GM21619 (cell line): ENCODE measurements at regions not wholly inside any gene's neighbourhood (a gene's known extent, or its start where the extent isn't known, plus 50 kb on each side); places are given as distances from the start of the nearest gene placed in this dataset.
"Not testable (repeated sequence)": the region's sequence is repeated elsewhere in the genome, so short reads cannot be mapped to it uniquely, and the experiment has no call there.

Source experiments
- ATAC-seq: cut with Tn5 transposase; IDR thresholded peaks from one replicate; pipeline ENCODE4 v1.9.1; 2021; ENCODE audit not compliant: unreplicated experiment

- ATAC-seq = not testable (repeated sequence)
These were observed 572.8 kb upstream of the AGA start for GRCh38 chr4:178015046-178015445.

- ATAC-seq = no peak
These were observed 584.8 kb upstream of the AGA start for GRCh38 chr4:178026999-178027398.

GRCh38 chr4:178027796-178028195 is 585.6 kb upstream of the AGA start:
- ATAC-seq = no peak

- no peak for ATAC-seq
These were observed 586.2 kb upstream of the AGA start for GRCh38 chr4:178028481-178028880.

DNA sequence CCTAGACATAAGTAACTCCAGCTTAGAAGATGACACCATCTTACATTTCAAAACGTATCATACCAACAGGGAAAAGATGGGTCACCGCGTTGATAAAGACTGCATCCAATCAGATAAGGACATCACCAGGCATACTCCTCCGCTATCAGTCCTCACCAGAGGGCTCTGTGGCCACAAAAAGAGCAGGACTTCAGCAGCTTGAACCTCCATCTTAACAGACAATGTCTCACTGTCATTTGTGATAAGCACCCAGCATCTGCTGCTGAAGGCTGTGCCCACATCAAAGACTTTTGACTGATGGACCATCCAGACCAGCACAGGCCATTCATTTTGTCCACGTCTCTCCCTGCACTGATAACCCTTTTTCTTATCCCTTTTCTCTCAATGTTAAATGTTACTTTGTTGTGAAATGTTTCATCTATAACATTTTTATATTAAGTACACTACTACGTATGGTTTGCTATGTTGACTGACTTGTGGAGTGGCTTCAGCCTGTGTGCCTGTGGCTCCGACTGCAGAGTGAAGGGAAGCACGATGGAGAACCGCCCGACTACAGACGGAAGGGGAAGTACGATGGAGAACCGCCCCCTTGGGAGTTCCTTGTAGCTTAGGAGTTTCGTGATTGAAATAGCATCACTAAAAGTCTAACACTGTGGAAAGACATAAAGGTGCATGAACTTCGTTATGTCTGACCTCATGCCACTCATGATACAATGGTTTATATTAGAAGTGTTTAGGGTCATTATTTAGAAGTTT is 595.4 kb upstream of the AGA start:
- no peak for ATAC-seq

GRCh38 chr4:178056996-178057395 is 614.8 kb upstream of the AGA start:
- no peak for ATAC-seq

GRCh38 chr4:178063568-178063967 is 621.3 kb upstream of the AGA start:
- no peak for ATAC-seq

- no peak for ATAC-seq
These were observed 624.2 kb upstream of the AGA start for GRCh38 chr4:178066338-178066941.

DNA sequence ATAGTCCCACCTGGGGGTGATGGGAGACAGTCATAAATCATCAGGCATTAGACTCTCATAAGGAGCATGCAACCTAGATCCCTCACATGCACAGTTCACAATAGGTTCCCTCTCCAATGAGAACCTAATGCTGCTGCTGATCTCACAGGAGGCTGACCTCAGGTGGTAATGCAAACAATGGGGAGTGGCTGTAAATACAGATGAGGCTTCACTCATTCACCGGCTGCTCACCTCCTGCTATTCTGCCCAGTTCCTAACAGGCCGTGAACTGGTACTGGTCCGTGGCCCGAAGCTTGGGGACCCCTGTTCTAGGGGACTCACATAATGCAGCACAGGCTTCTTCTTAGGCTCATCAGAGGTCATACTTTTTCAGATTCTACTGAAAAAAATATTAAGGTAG is 625.9 kb upstream of the AGA start:
- no peak for ATAC-seq

DNA sequence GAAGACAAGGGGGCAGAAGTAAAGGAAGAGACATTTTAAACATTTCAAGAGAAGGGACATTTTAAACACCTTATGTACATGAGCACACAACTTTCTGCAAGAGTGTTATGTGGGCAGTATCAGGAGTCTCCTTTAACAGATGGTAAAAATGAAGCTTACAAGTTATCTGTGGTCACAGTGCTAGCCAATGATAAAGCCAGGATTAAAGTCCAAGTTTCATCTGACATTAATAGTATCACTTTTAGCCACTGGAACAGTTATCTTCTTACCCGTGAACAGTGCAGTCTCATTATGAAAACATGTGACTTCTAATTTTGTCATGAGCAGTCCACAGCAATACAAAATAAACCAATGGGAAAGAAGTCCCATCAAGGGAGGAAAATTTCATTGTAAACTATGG is 627.9 kb upstream of the AGA start:
- no peak for ATAC-seq

DNA sequence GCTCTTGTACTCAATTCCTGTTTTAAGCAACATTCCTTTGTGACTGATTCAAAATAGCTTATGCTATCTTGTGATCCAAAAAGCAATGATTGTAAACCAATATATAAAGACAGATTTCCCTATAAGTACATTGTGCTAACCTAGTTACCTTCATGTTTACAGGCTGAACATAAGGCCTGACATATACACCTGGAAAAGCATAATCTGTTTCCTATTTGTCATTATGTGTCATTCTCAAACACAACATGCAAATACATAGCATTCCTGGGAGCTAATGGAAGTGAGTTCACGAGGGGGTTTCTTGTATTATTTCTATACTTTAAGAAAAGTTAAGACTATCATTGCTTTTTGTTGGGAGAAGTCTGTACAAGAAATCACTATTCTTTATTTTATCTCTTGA is 638.1 kb upstream of the AGA start:
- no peak for ATAC-seq

DNA sequence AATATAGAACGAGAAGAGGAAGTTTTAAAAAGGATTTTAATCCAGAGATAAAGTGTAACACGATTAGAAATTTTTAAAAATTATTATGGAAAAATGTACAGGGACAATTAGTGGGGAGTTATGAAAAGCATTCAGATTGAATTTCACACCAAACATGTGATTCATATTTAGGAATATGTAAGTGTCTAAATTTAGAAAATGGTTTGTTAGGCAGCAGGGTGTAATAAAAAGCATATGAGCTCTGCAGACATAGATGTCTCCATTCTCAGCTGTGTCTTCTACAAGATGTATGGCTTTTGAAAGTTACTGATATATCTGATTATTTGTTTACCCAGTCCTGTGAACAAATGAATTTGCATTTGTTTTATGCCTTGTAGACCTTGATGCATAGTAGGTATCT is 638.9 kb upstream of the AGA start:
- no peak for ATAC-seq

DNA sequence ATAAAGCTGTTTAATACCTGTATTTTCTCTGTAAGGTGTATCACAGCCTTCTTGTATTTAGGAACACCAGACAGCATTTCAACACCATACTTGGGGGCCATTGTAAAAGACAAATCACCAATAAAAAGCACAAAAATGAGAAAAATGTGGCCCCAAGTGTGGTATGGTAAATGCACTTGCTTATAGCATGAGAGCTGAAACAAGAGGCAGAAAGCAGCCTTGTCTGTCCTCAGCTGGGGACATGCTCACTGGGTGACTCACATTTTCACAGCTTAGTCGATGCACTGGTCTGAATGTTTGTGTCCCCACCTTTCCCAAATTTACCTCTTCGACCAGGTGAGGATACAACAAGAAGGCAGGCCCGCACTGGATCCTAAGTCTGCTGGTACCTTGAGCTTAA is 639.7 kb upstream of the AGA start:
- ATAC-seq = no peak

DNA sequence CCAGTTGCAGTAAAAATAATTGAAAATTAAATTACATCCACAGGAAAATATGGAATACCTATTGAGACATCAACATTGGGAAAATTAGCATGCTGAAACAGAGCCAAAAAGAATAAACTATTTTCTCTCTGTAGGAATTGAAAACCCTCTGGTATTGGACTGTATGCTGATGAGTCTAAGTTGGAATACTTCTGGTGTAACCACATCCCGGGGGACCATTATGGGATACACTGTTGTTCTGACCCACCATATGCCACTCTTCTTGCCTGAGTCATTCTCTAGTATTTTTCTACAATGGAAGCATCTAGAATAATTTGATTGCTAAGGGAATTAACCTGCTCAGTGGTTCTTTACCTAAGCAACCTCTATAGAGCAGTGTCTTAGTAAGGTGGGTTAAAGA is 640.7 kb upstream of the AGA start:
- no peak for ATAC-seq

GRCh38 chr4:178083968-178084367 is 641.7 kb upstream of the AGA start:
- no peak for ATAC-seq

GRCh38 chr4:178086320-178086719 is 644.1 kb upstream of the AGA start:
- ATAC-seq = no peak

GRCh38 chr4:178090640-178091411 is 648.6 kb upstream of the AGA start:
- no peak for ATAC-seq

DNA sequence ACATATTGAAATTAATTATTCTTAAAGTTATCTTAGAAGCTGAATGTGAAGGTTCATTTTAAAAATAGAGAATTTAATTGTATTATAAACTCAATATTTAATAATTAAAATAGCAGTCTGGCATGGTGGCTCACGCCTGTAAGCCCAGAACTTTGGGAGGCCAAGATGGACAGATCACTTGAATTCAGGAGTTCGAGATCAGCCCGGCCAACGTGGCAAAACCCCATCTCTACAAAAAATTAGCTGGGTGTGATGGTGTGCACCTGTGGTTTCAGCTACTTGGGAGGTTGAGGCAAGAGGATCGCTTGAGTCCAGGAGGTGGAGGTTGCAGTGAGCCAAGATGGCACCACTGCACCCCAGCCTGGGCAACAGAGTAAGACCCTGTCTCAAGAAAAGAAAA is 659.9 kb upstream of the AGA start:
- ATAC-seq = no peak

DNA sequence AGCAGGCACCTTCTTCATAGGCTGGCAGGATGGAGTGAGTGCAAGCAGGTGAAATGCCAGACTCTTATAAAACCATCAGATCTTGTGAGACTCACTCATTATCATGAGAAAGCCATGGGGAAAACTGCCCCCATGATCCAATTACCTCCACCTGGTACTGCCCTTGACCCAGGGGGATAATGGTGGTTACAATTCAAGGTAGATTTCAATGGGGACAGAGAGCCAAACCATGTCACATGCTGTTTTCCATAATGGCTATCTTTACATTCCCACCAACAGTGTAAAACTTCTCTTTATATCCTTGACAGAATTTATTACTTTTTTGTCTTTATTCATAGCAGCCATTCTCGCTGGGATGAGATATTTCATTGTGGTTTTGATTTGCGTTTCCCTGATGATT is 663.0 kb upstream of the AGA start:
- ATAC-seq = no peak

DNA sequence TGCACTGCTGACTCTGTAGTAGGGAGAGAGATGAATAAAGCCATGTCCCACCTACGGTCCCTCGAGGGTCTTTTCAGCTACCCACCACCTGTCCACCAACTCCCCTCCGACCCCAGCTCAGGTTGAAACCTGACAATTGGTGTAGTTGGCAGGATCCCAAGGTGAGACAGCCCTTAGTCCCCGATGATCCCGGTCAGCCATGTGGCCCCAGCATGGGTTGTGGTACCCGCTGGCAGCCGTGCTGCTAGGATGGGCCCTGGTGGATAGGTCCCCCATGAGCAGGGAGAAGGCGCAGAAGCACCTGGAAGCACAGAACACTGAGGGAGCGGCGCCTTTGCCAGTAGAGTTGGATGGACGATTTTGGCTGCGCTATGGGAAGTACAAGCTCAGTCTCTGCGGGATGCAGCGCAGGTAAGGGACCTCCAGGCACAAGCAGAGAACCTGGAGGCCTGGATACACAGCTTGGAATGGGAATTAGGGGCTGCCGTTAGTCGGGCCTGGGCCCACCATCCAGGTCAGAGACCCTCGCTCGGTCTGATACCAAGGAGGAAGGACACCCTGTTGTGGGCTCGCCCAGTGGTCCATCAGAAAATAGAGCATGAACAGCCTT is 694.6 kb upstream of the AGA start:
- ATAC-seq = no peak

DNA sequence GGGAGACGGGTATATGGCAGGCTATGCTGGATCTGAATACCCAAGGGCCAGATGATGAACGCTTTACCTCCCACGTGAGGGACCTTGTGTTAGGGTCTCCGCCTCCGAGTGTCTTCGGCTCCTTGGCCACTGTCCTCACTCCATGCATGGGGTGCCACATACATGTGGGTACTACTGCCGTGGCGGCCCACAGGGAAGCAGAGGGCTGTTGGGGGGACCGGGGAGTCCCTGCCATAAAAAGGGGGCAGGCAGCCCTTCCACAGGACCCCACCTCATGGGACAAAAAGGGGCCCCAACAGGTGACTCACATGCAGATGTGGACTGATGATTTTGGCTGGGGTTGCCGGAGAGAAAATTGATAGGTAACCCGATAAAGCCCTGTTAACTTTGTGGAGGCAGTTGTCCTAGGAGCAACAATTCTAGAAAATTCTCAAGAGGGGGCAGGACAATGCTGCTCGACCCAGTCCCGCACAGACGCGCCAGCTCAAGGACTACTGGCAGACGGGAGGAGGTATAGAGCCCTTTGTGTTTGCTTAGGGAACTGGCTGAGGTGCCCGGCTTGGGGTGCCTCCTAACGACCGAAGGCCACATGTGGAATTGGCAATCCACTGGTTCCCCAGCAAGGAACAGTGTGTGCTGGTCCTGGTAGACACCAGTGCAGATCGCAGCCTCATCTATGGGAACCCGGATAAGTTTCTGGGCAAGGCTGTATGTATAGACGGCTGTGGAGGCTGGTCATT is 695.7 kb upstream of the AGA start:
- no peak for ATAC-seq
